PC-9 (cell line): ENCODE measurements at regions not wholly inside any gene's neighbourhood (a gene's known extent, or its start where the extent isn't known, plus 50 kb on each side); places are given as distances from the start of the nearest gene placed in this dataset.

ENCODE experiments used
- BruUV-seq: library from RNA; stranded (reverse); fragments of 400-500 nt; replicated peaks from 2 replicates; lab custom pipeline; 2021; lab: Mats Ljungman, UMichigan
- CTCF ChIA-PET: fragments of 300-600 bp; sonication (Branson Sonifier 250); formaldehyde crosslinking; loops from one replicate; lab custom pipeline; 2022; ENCODE audit warnings: antibody characterized with exemption; lab: Charles Lee
- POLR2A ChIA-PET: fragments of 300-600 bp; sonication (Branson Sonifier 250); formaldehyde crosslinking; loops from one replicate; lab custom pipeline; 2022; ENCODE audit warnings: antibody characterized with exemption; ENCODE audit not compliant: unreplicated experiment; lab: Charles Lee
- DNase-seq, 2 experiments: peaks; one replicate each; pipeline versions ENCODE4 v3.0.0 to v3.0.0-alpha.2; 2015 to 2022; ENCODE audit warnings: mixed read lengths in 1 of 2
- H2AFZ ChIP-seq: fragments of 200-600 bp; sonication (generic); 2 replicates; pipeline ENCODE4 v1.8.1; 2017; ENCODE audit warnings: antibody characterized with exemption
- H3F3A ChIP-seq: fragments of 200-600 bp; sonication (generic); 2 replicates; pipeline ENCODE4 v1.8.1; 2017; ENCODE audit warnings: antibody characterized with exemption, mild to moderate bottlenecking, low read depth; ENCODE audit not compliant: insufficient read depth
- H3K27ac ChIP-seq: fragments of 200-600 bp; sonication (generic); 2 replicates; pipeline ENCODE4 v1.6.1; 2016; ENCODE audit warnings: mixed run types
- H3K27me3 ChIP-seq: fragments of 200-600 bp; sonication (generic); 2 replicates; pipeline ENCODE4 v1.6.1; 2016; ENCODE audit warnings: low read depth, mixed run types; ENCODE audit not compliant: insufficient read depth
- H3K36me3 ChIP-seq: fragments of 200-600 bp; sonication (generic); 2 replicates; pipeline ENCODE4 v1.6.1; 2016; ENCODE audit warnings: low read depth, mixed run types
- H3K4me1 ChIP-seq: fragments of 200-600 bp; sonication (generic); replicated peaks from 2 replicates; pipeline ENCODE4 v1.6.1; 2016; ENCODE audit warnings: mixed run types; ENCODE audit not compliant: insufficient read depth
- H3K4me2 ChIP-seq: fragments of 200-600 bp; sonication (generic); 2 replicates; pipeline ENCODE4 v1.6.1; 2017; ENCODE audit warnings: mixed run types
- H3K4me3 ChIP-seq: fragments of 200-600 bp; sonication (generic); 2 replicates; pipeline ENCODE4 v1.6.1; 2016; ENCODE audit warnings: mixed run types
- H3K79me2 ChIP-seq: fragments of 200-600 bp; sonication (generic); 2 replicates; pipeline ENCODE4 v1.6.1; 2017; ENCODE audit warnings: low read depth, mixed run types
- H3K9me2 ChIP-seq: fragments of 200-600 bp; sonication (generic); 2 replicates; pipeline ENCODE4 v1.8.1; 2017; ENCODE audit warnings: mild to moderate bottlenecking; ENCODE audit not compliant: insufficient read depth
- H3K9me3 ChIP-seq: fragments of 200-600 bp; sonication (generic); 2 replicates; pipeline ENCODE4 v1.8.1; 2016; ENCODE audit warnings: low read depth; ENCODE audit not compliant: insufficient read depth
- H4K20me1 ChIP-seq: fragments of 200-600 bp; sonication (generic); 2 replicates; pipeline ENCODE4 v1.8.1; 2017; ENCODE audit not compliant: insufficient read depth
- EZH2 ChIP-seq: fragments of 200-600 bp; sonication (generic); IDR thresholded peaks from 2 replicates; pipeline ENCODE4 v1.8.0; 2017; ENCODE audit warnings: antibody characterized with exemption, low read depth
- intact Hi-C: fragments of 100-400 bp; cut with micrococcal nuclease; formaldehyde crosslinking; loops from one replicate; pipeline ENCODE4 v1.10.0; 2022; ENCODE audit not compliant: unreplicated experiment
- TF ChIP-seq, protein P1 (sequence below): fragments of 200-600 bp; sonication (generic); conservative IDR thresholded peaks from 2 replicates; pipeline ENCODE4 v1.6.1; 2017; ENCODE audit warnings: mixed run types, antibody characterized with exemption, mild to moderate bottlenecking, moderate library complexity

- no peaks in the 10 kb centered on the region for H3K4me1 ChIP-seq
- H3K27me3 ChIP-seq, result no peaks in the 10 kb centered on the region
- no peaks in the 10 kb centered on the region for H3F3A ChIP-seq
- H3K79me2 ChIP-seq, result no peaks in the 10 kb centered on the region
- TF ChIP-seq, protein P1, sequence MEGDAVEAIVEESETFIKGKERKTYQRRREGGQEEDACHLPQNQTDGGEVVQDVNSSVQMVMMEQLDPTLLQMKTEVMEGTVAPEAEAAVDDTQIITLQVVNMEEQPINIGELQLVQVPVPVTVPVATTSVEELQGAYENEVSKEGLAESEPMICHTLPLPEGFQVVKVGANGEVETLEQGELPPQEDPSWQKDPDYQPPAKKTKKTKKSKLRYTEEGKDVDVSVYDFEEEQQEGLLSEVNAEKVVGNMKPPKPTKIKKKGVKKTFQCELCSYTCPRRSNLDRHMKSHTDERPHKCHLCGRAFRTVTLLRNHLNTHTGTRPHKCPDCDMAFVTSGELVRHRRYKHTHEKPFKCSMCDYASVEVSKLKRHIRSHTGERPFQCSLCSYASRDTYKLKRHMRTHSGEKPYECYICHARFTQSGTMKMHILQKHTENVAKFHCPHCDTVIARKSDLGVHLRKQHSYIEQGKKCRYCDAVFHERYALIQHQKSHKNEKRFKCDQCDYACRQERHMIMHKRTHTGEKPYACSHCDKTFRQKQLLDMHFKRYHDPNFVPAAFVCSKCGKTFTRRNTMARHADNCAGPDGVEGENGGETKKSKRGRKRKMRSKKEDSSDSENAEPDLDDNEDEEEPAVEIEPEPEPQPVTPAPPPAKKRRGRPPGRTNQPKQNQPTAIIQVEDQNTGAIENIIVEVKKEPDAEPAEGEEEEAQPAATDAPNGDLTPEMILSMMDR, result no peak
- no peak for TF ChIP-seq EZH2
- H3K9me2 ChIP-seq, result no peaks in the 10 kb centered on the region
- no peak overlapping the region for H3K4me2 ChIP-seq
- H4K20me1 ChIP-seq, result no peaks in the 10 kb centered on the region
- no peak overlapping the region for H2AFZ ChIP-seq
- H3K9me3 ChIP-seq, result no peaks in the 10 kb centered on the region
- no peak overlapping the region for H3K4me3 ChIP-seq
- POLR2A ChIA-PET, result no interaction called here
- no peak for DNase-seq
- CTCF ChIA-PET, result no interaction called here
- intact Hi-C loops, result no loop called here
- H3K36me3 ChIP-seq, result no peaks in the 10 kb centered on the region
- BruUV-seq, result no TSS peak
- H3K27ac ChIP-seq, result no peak overlapping the region
Observed at GRCh38 chr18:22879293-22879692, 53.8 kb upstream of the RBBP8 start.

- no TSS peak for BruUV-seq
- CTCF ChIA-PET, result interaction anchor here (0.6 kb wide), 1 partner anchor 716 kb away, joined by 3 read pairs; no protein-coding TSS in a partner anchor
- no peak overlapping the region for H2AFZ ChIP-seq
Observed at GRCh38 chr18:22882084-22882483, 51.0 kb upstream of the RBBP8 start.

GRCh38 chr18:22883179-22883578, 49.9 kb upstream of the RBBP8 start:
- H3K4me1 ChIP-seq, result no peaks in the 10 kb centered on the region
- no peaks in the 10 kb centered on the region for H3K27me3 ChIP-seq
- H3K4me2 ChIP-seq, result no peak overlapping the region
- no peaks in the 10 kb centered on the region for H3F3A ChIP-seq
- no peak overlapping the region for H2AFZ ChIP-seq
- TF ChIP-seq, protein P1, result no peak
- TF ChIP-seq EZH2, result no peak
- no peaks in the 10 kb centered on the region for H3K9me3 ChIP-seq
- DNase-seq, result no peak
- POLR2A ChIA-PET, result no interaction called here
- H3K36me3 ChIP-seq, result no peaks in the 10 kb centered on the region
- H3K4me3 ChIP-seq, result no peak overlapping the region
- no peaks in the 10 kb centered on the region for H3K79me2 ChIP-seq
- H3K9me2 ChIP-seq, result no peaks in the 10 kb centered on the region
- H3K27ac ChIP-seq, result no peak overlapping the region
- BruUV-seq, result no TSS peak
- CTCF ChIA-PET, result no interaction called here
- intact Hi-C loops, result no loop called here
- H4K20me1 ChIP-seq, result no peaks in the 10 kb centered on the region

More at GRCh38 chr18:22882084-22882483, 51.0 kb upstream of the RBBP8 start:
- Histone ChIP-seq H3K9me3 (no peaks in the 10 kb centered on the region), H3K4me2 (no peak overlapping the region), H3K4me1 (no peaks in the 10 kb centered on the region), H3K36me3 (no peaks in the 10 kb centered on the region), H4K20me1 (no peaks in the 10 kb centered on the region), H3K9me2 (no peaks in the 10 kb centered on the region), H3K27ac (no peak overlapping the region), H3K27me3 (no peaks in the 10 kb centered on the region), H3K79me2 (no peaks in the 10 kb centered on the region), H3K4me3 (no peak overlapping the region), H3F3A (no peaks in the 10 kb centered on the region)
- DNase-seq, result no peak
- TF ChIP-seq, protein P1, result no peak
- no peak for TF ChIP-seq EZH2
- intact Hi-C loops, result no loop called here
- POLR2A ChIA-PET, result no interaction called here
